HepG2 (cell line): ENCODE measurements at regions not wholly inside any gene's neighbourhood (a gene's known extent, or its start where the extent isn't known, plus 50 kb on each side); places are given as distances from the start of the nearest gene placed in this dataset.

Experiments
- ESRRA ChIP-seq: sonication (generic); formaldehyde crosslinking; IDR thresholded peaks from 2 replicates; pipeline ENCODE4 v1.5.1; 2020; ENCODE audit warnings: mild to moderate bottlenecking, low read depth, missing genetic modification reagents
- HCFC1 ChIP-seq: fragments of 150-350 bp; IDR thresholded peaks from 2 replicates; pipeline ENCODE4 v1.6.1; 2014; ENCODE audit warnings: low read depth, low read length
- LBX2 ChIP-seq: sonication (generic); formaldehyde crosslinking; IDR thresholded peaks from 2 replicates; pipeline ENCODE4 v1.5.0; 2020; ENCODE audit warnings: missing genetic modification reagents, mild to moderate bottlenecking, borderline replicate concordance
- POLR2A ChIP-seq, 2 experiments: IDR thresholded peaks; 2 replicates each; pipeline ENCODE4 v1.6.1; 2011; ENCODE audit warnings: low read depth in 2 of 2, low read length in 2 of 2, mild to moderate bottlenecking in 1 of 2, moderate library complexity in 1 of 2; ENCODE audit not compliant: insufficient read depth in 1 of 2
- TAF1 ChIP-seq: sonication (generic); formaldehyde crosslinking; IDR thresholded peaks from 2 replicates; pipeline ENCODE4 v1.4.0; 2020; ENCODE audit warnings: missing genetic modification reagents
- USF2 ChIP-seq, 2 experiments: sonication (generic) in 1 of 2; formaldehyde crosslinking in 1 of 2; IDR thresholded peaks; 2 replicates each; pipeline versions ENCODE4 v1.5.1 to v1.6.1; 2011 to 2020; ENCODE audit warnings: borderline replicate concordance in 1 of 2, low read depth in 1 of 2, low read length in 1 of 2, mild to moderate bottlenecking in 1 of 2, missing genetic modification reagents in 1 of 2, moderate library complexity in 1 of 2

GRCh38 chr16:63169100-63169499, 1132.9 kb upstream of the CDH8 start:
- TF ChIP-seq LBX2 (CRISPR knock-in tag) (no peak), HCFC1 (no peak), USF2 (IDR thresholded peaks at IDR 0.05; ENCODE audit: low read depth, low read length) (no peak), USF2 (CRISPR knock-in tag; IDR thresholded peaks at IDR 0.05; ENCODE audit: borderline replicate concordance) (no peak), ESRRA (CRISPR knock-in tag) (no peak), POLR2A (IDR thresholded peaks at IDR 0.05; ENCODE audit: insufficient read depth in 1 of 2, low read depth in 2 of 2, low read length in 2 of 2) (no peak), TAF1 (CRISPR knock-in tag) (no peak)
